ENCODE measurements at regions not wholly inside any gene's neighbourhood (a gene's known extent, or its start where the extent isn't known, plus 50 kb on each side); places are given as distances from the start of the nearest gene placed in this dataset.

GRCh38 chr9:33731142-33731541, 64.2 kb upstream of the PRSS3 start:
- TF ChIP-seq POLR2A (IDR thresholded peaks at IDR 0.05) = no peak
- TF ChIP-seq CTCF (IDR thresholded peaks at IDR 0.05) = no peak

Measured in heart left ventricle (tissue), 13 donors.